ENCODE measurements at regions not wholly inside any gene's neighbourhood (a gene's known extent, or its start where the extent isn't known, plus 50 kb on each side); places are given as distances from the start of the nearest gene placed in this dataset.

GRCh38 chr4:131381055-131381454 is 1768.0 kb upstream of the PCDH10 start:
- H3K27me3 ChIP-seq (replicated peaks; ENCODE audit: control insufficient read depth, insufficient read depth, low read length), result no peaks in the 10 kb centered on the region
- no peak for TF ChIP-seq CTCF (IDR thresholded peaks at IDR 0.05; ENCODE audit: insufficient read depth, low read length, poor library complexity, severe bottlenecking)
- H3K4me3 ChIP-seq (replicated peaks; ENCODE audit: low read depth, low read length), result no peak overlapping the region
- no peaks in the 10 kb centered on the region for H3K36me3 ChIP-seq (ENCODE audit: control insufficient read depth, insufficient read depth, low read length)
- DNase-seq (ENCODE audit: extremely low read depth, insufficient read length), result no peak

- DNase-seq (ENCODE audit: extremely low read depth, insufficient read length), result no peak
- no peak overlapping the region for H3K4me3 ChIP-seq (replicated peaks; ENCODE audit: low read depth, low read length)
- no peaks in the 10 kb centered on the region for H3K27me3 ChIP-seq (replicated peaks; ENCODE audit: control insufficient read depth, insufficient read depth, low read length)
- TF ChIP-seq CTCF (IDR thresholded peaks at IDR 0.05; ENCODE audit: insufficient read depth, low read length, poor library complexity, severe bottlenecking), result no peak
- no peaks in the 10 kb centered on the region for H3K36me3 ChIP-seq (ENCODE audit: control insufficient read depth, insufficient read depth, low read length)
Observed at GRCh38 chr4:131382839-131383238, 1766.3 kb upstream of the PCDH10 start.

GRCh38 chr4:131388277-131388676 is 1760.8 kb upstream of the PCDH10 start:
- no peak for TF ChIP-seq CTCF (IDR thresholded peaks at IDR 0.05; ENCODE audit: insufficient read depth, low read length, poor library complexity, severe bottlenecking)
- Histone ChIP-seq H3K27me3 (replicated peaks; ENCODE audit: control insufficient read depth, insufficient read depth, low read length) (no peaks in the 10 kb centered on the region), H3K4me3 (replicated peaks; ENCODE audit: low read depth, low read length) (no peak overlapping the region), H3K36me3 (ENCODE audit: control insufficient read depth, insufficient read depth, low read length) (no peaks in the 10 kb centered on the region)
- DNase-seq (ENCODE audit: extremely low read depth, insufficient read length), result no peak

- TF ChIP-seq CTCF (IDR thresholded peaks at IDR 0.05; ENCODE audit: insufficient read depth, low read length, poor library complexity, severe bottlenecking), result no peak
- H3K4me3 ChIP-seq (replicated peaks; ENCODE audit: low read depth, low read length), result no peak overlapping the region
- no peaks in the 10 kb centered on the region for H3K36me3 ChIP-seq (ENCODE audit: control insufficient read depth, insufficient read depth, low read length)
- no peak for DNase-seq (ENCODE audit: extremely low read depth, insufficient read length)
- no peaks in the 10 kb centered on the region for H3K27me3 ChIP-seq (replicated peaks; ENCODE audit: control insufficient read depth, insufficient read depth, low read length)
Observed at GRCh38 chr4:131408102-131408501, 1741.0 kb upstream of the PCDH10 start.

- H3K36me3 ChIP-seq (ENCODE audit: control insufficient read depth, insufficient read depth, low read length), result no peaks in the 10 kb centered on the region
- DNase-seq (ENCODE audit: extremely low read depth, insufficient read length), result no peak
- TF ChIP-seq CTCF (IDR thresholded peaks at IDR 0.05; ENCODE audit: insufficient read depth, low read length, poor library complexity, severe bottlenecking), result no peak
- H3K27me3 ChIP-seq (replicated peaks; ENCODE audit: control insufficient read depth, insufficient read depth, low read length), result no peaks in the 10 kb centered on the region
- no peak overlapping the region for H3K4me3 ChIP-seq (replicated peaks; ENCODE audit: low read depth, low read length)
Observed at GRCh38 chr4:131411393-131411792, 1737.7 kb upstream of the PCDH10 start.

- Histone ChIP-seq H3K4me3 (replicated peaks; ENCODE audit: low read depth, low read length) (no peak overlapping the region), H3K36me3 (ENCODE audit: control insufficient read depth, insufficient read depth, low read length) (no peaks in the 10 kb centered on the region), H3K27me3 (replicated peaks; ENCODE audit: control insufficient read depth, insufficient read depth, low read length) (no peaks in the 10 kb centered on the region)
- no peak for DNase-seq (ENCODE audit: extremely low read depth, insufficient read length)
- TF ChIP-seq CTCF (IDR thresholded peaks at IDR 0.05; ENCODE audit: insufficient read depth, low read length, poor library complexity, severe bottlenecking), result no peak
Observed at GRCh38 chr4:131419147-131419546, 1729.9 kb upstream of the PCDH10 start.
